ENCODE measurements at regions not wholly inside any gene's neighbourhood (a gene's known extent, or its start where the extent isn't known, plus 50 kb on each side); places are given as distances from the start of the nearest gene placed in this dataset.

DNA sequence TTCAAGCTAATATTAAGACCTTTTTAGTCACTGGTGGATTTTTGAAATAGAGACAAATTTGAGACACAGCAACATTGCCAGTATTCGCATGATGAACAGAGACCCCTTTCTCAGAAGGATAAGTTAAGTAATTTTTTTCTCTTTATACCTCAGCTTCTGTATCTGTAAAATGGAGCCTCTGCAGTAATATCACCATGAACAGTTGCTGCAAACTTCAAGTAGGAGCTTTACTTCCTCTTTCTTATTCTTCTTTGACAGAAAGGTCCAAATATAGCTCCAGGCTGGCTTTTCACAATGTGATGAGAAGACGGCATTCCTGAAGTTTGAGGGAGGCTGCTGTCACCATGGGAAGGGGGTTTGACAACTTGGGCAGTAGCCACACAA, 158.7 kb downstream of the TDRD15 start:
- no peak for ATAC-seq (ENCODE audit: low read depth)
- Histone ChIP-seq H3K18ac (ENCODE audit: low read depth, low read length) (no peak overlapping the region), H2AFZ (replicated peaks; ENCODE audit: low read length, poor library complexity) (no peak overlapping the region), H4K5ac (ENCODE audit: low read depth, low read length) (no peak overlapping the region), H2BK120ac (ENCODE audit: low read depth, low read length) (no peak overlapping the region), H4K91ac (ENCODE audit: insufficient read depth, low read depth, low read length) (no peak overlapping the region), H2AK9ac (replicated peaks; ENCODE audit: low read depth, low read length, poor library complexity) (no peak overlapping the region), H2BK20ac (ENCODE audit: low read depth, low read length) (no peak overlapping the region), H3K4ac (ENCODE audit: low read depth, low read length) (no peak overlapping the region), H3K9me1 (ENCODE audit: insufficient read depth, low read length) (no peaks in the 10 kb centered on the region), H3K27me3 (ENCODE audit: control insufficient read depth, insufficient read depth, low read length) (no peaks in the 10 kb centered on the region), H3K9ac (ENCODE audit: low read depth, low read length) (no peak overlapping the region), H3K4me2 (ENCODE audit: low read depth, low read length) (no peak overlapping the region), H3K27ac (ENCODE audit: insufficient read depth, low read length) (no peak overlapping the region), H2AK5ac (ENCODE audit: low read depth, low read length) (no peak overlapping the region), H4K8ac (ENCODE audit: low read depth in 2 of 2, low read length in 2 of 2) (no peak overlapping the region), H4K20me1 (ENCODE audit: insufficient read depth, low read length) (no peaks in the 10 kb centered on the region), H3K4me3 (ENCODE audit: insufficient read depth, low read depth, low read length) (no peak overlapping the region), H3K4me1 (ENCODE audit: control insufficient read depth, insufficient read depth, low read length) (no peaks in the 10 kb centered on the region), H2BK15ac (ENCODE audit: low read depth, low read length) (no peak overlapping the region), H3K9me3 (ENCODE audit: control insufficient read depth, insufficient read depth, low read length) (no peaks in the 10 kb centered on the region; the same call in 1 of the 2 replicates), H2BK5ac (ENCODE audit: low read depth, low read length, poor library complexity, severe bottlenecking) (no peak overlapping the region), H3K79me1 (ENCODE audit: low read depth in 1 of 2, low read length in 2 of 2) (no peaks in the 10 kb centered on the region), H3K36me3 (ENCODE audit: control insufficient read depth, insufficient read depth, low read length) (no peaks in the 10 kb centered on the region), H3K14ac (replicated peaks; ENCODE audit: low read depth, low read length) (no peak overlapping the region), H3K56ac (ENCODE audit: extremely low read depth, insufficient read depth, low read length) (no peak overlapping the region), H3K23ac (ENCODE audit: low read depth, low read length) (no peak overlapping the region)
- intact Hi-C loops (cut with micrococcal nuclease) (no loop called here), in situ Hi-C loops (cut with MboI; ENCODE audit: low sequenced_read_pairs) (no loop called here), dilution Hi-C loops (cut with HindIII; ENCODE audit: low sequenced_read_pairs, unreplicated experiment) (no loop called here)
- BruUV-seq (replicated peaks) = no TSS peak
- TF ChIP-seq NFE2L2 (IDR thresholded peaks at IDR 0.05; ENCODE audit: low read depth, low read length) (no peak), POLR2A (IDR thresholded peaks at IDR 0.05; ENCODE audit: low read depth, low read length) (no peak), BHLHE40 (IDR thresholded peaks at IDR 0.05; ENCODE audit: low read depth, low read length) (no peak), RAD21 (IDR thresholded peaks at IDR 0.05; ENCODE audit: low read length) (no peak), CEBPB (IDR thresholded peaks at IDR 0.05; ENCODE audit: low read depth, low read length) (no peak), MAFK (IDR thresholded peaks at IDR 0.05; ENCODE audit: low read depth, low read length) (no peak)
- TF ChIP-seq, protein P1, sequence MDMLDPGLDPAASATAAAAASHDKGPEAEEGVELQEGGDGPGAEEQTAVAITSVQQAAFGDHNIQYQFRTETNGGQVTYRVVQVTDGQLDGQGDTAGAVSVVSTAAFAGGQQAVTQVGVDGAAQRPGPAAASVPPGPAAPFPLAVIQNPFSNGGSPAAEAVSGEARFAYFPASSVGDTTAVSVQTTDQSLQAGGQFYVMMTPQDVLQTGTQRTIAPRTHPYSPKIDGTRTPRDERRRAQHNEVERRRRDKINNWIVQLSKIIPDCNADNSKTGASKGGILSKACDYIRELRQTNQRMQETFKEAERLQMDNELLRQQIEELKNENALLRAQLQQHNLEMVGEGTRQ (IDR thresholded peaks at IDR 0.05; ENCODE audit: low read depth, low read length) = no peak
- TF ChIP-seq, protein P2, sequence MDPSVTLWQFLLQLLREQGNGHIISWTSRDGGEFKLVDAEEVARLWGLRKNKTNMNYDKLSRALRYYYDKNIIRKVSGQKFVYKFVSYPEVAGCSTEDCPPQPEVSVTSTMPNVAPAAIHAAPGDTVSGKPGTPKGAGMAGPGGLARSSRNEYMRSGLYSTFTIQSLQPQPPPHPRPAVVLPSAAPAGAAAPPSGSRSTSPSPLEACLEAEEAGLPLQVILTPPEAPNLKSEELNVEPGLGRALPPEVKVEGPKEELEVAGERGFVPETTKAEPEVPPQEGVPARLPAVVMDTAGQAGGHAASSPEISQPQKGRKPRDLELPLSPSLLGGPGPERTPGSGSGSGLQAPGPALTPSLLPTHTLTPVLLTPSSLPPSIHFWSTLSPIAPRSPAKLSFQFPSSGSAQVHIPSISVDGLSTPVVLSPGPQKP (IDR thresholded peaks at IDR 0.05; ENCODE audit: borderline replicate concordance, low read depth, low read length) = no peak
- CTCF ChIA-PET = interaction anchor here (0.6 kb wide), 1 partner anchor 165 kb away, joined by 3 read pairs; no protein-coding TSS in a partner anchor
- WGBS, 2 experiments (ENCODE audit: extremely low coverage in 2 of 2, insufficient read length in 1 of 2) = no CpG with 5 or more reads among the region's 2 CpGs
- DNase-seq = no peak
- POLR2A ChIA-PET (ENCODE audit: unreplicated experiment) = no interaction called here

All from IMR-90 (cell line).